ENCODE measurements at regions not wholly inside any gene's neighbourhood (a gene's known extent, or its start where the extent isn't known, plus 50 kb on each side); places are given as distances from the start of the nearest gene placed in this dataset.
"Not testable (repeated sequence)": the region's sequence is repeated elsewhere in the genome, so short reads cannot be mapped to it uniquely, and the experiment has no call there.

DNA sequence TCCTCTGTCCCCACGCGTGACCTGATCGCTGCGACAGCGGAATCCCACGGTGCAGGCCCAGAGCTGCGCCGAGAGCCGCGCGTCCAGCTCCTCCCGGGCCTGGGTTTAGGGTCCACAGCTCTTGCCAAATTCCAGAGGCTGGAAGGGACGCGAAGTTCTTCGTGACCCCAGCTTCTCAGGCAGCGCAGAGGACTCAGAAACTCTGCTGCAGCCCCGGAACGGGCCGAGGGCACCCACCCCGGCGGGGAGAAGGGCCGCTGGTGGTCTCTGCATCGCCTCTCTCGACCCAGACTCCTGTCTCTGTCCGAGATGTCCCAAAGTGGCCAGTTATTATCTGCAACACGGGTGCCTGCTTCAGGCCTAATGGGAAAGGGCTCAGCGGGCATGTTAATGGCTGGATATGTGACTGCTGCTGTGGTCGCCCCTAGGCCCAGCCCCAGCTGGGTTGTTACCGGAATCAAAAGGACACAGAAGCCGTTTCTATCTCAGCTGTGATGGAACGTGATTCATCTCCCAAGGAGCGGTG, 236.4 kb downstream of the VRK1 start:
- DNase-seq = no peak

DNA sequence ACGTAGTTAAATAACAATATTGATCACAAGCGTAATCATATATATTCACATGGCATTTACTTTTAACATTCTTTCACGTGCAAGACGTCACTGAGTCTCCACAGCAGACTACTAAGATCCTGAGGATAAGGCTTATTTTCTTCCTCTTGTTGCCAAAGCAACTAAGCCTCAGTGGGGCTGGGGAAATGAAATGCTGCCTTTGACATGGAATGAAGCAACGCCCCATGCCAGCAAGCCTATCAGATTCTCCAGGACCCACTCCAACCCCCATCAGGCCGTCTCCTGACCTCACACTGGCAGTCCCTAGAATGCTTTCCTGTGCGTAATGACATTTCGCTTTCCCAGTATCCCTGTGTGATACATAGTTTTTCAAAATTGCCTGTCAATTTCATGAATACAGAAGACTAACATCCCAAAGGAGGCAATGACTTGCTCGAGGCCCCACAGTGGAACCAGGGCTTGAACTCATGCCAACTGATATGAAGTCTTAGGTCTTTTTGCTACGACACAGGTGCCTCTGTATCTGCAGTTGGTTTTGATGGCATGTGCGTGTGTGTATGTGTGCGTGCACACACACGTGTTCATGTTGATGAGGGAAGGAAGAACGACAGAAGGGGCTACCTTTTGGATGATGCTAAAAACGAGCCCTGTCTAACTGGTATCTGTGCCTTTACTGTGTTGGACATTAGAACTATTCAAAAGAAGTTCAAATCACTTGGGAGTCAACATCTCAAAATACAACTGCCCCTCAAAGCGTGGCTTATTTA, 239.1 kb downstream of the VRK1 start:
- no peak for DNase-seq

DNA sequence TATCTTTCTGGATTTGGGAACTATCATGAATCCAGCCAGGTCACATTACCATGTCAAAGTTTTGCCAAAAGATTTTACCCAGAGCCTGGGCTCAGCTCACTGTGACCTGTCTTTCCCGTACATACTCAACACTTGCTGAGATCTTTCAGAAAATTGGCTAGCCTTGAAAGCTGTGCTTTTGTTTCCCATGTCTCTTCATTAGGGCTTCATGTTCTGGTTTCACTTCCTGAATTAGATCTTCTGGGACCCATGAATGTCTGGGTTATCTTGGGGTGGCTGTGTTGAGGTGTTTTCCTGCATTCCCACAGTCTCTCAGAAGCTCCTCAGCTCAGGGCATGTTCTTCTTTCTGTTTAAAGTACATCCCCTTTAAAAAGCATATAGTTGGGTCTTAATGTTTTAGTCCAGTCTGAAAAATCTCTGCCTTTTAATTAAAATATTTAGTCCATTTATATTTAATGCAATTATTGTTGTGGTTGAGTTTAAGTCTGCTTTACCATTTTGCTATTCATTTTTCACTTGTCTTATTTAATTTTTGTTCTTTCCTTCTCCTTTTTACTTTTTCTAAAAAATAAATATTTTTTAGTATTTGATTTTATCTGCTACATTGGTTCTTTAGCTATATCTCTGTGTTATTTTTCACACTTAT, 242.7 kb downstream of the VRK1 start:
- DNase-seq = no peak

DNA sequence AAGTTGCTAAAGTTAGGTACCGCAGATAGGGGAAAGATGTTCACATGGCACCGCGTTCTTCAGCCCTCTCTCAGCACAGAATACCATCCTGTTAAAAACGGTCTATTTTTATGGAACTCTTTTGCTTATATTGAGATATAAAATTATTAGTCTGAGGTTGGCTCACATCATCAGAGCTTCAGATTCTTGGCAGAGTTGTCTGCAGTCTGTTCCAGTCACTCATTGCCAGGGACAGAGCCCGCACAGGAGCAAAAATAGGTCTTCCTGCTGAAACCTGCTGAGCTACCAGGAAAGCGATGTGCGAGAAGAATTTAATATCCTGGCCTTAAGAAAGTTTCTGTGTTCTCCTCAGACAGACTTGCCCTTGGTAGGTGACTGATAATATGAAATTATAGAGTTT, 249.8 kb downstream of the VRK1 start:
- DNase-seq = no peak

DNA sequence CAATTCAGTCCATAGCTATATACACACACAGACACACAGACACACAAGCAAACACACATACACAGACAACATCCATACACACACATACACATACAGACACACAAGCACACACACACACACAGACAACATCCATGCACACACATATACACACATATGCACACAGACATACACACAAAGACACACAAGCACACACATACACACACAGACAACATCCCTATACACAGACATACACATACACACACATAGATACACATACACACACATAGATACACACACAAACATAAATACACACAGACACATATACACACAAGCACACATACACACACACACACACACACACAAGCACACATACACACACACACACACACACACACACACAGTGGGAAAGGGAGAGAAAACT, 254.8 kb downstream of the VRK1 start:
- no peak for DNase-seq

DNA sequence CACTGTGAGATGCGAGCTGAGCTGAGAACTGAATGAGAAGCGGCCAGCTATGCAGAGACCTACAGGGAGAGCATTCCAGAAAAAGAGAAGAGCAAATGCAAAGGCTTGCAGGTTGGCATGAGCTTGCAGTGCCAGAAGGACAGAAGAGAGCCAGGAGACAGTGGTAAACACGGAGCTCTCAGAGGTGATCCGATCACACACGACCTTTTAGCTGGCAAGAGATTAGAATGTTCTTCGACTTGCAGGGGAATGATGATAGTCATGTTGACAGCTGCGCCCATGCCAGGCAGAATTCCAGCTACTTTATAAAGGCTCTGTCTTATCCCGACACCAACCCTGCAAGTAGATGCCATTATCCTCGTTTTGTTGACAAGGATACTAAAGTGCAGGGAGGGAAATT, 256.8 kb downstream of the VRK1 start:
- DNase-seq = no peak

DNA sequence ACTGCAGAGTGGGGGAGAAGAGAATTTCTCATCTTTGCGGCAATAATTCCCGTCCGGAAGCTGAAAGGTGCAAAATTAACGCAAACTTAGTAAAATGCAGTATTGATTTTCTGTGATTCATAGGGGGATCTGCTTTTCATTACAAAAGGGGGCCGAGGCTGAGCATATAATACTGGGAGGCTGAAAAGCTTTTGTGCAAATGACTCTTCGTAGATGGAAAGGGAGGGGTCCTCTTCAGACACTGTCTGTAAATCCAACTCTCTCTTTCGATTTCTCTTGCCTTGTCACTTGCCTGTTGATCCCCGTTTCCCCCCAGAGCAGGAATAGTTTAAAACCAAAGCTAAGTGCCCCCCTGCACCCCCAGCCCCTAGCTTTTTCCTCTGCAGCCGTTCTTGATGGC, 258.2 kb downstream of the VRK1 start:
- no peak for DNase-seq

DNA sequence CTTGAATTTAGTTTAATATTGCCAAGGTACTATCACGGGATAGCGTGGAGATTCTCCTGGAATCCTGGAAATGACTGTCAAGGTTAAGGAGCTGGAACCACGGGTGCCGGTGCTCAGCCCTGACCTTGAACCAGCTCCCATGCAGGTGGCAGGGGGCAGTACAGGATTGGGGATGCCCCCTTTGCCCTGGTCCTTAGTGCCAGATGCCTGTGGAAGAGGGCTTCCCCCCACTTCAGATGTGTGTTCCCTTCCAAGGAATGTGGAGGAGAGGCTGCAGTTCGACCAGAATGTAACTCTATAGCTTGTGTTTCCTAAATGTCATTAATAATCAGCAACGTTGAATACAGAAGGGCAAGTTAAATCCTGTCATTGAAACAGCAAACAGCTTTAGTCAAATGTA, 258.9 kb downstream of the VRK1 start:
- DNase-seq = no peak

DNA sequence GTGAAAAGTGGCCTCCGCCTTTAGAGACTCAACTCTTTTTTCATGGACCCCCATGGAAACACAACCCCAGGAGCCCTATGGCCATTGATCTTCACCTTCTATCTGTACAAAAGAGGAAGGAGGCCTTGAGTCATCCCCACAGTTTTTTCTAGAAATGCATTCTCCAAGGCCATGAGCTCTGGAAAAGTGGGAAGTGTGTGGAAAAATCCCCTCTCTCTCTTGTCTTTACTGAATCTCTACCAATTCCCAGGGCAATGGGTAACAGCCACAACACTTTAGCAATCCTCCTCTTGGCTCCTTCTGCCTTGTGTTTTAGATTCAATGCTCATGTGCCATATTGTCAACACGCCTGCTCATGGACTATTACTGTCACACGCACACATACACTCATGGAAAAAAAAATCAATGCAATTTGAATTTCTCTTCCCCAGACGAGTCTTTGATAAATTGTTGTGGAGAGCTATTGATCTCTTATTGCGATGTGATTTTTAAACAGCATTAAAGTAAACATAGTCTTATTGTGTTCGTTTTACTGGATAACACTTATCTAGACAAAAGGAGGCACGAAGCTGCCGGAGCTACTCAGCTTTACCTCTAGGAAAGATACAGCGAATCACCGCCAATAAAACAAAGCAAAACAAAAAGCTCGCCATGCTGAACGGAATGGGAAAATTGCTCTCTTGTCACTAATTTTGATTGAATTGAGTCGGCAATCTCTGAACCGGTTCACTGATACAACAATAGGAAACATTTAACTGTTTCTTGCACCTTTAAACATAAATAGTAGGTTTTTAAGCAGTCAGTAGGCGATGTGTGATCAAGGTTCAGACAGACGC, 260.3 kb downstream of the VRK1 start:
- no peak for DNase-seq

DNA sequence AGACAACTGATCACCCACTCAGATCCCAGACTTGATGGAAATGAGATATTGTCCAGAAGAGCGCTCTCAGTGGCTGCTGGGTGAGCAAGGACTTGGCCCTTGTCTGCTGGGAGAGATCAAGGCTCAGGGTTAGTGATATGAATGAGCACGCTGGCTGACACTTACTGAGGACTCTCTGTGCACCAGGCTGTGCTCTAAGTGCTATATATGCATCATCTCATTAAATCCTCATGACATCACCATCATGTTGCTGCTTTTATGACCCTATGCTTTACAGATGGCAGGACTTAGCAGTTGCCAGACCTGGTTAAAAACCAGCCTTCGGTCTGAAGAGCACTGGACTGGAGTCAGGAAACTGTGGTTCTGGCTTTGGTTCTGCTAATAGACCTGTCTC, 260.9 kb downstream of the VRK1 start:
- no peak for DNase-seq

DNA sequence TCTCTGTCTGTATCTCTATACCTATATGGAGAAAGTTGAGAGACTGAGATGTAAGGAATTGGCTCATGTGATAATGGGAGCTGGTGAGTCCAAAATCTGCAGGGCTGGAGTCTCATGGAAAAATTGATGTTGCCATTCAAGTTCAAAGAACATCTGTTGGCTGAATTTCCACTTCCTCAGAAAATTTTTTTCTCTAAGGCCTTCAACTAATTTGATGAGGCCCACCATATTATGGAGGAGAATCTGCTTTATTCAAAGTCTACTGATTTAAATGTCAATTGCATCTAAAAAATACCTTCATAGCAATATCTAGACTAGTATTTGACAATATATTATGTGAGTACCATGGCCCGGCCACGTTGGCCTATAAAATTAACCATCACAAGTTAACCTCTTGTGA, 261.4 kb downstream of the VRK1 start:
- no peak for DNase-seq

DNA sequence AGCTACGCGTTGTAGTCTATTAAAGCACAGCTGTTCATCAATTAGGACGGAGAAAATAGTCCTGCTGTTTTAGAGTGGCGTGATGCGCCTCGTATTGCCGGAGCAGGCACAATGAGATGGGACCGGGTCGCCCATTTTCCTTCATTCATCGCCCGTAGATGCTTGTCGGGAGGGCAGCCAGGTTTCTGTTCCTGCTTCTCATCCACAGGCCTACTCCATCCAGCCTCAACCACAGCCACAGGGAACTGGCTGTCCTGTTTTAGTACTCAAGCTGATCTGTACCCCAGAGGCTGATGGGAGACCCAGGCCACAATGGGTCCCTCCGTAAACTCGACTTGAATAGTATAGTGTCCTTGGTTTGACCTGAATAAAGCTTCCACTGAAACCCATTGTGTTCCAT, 264.0 kb downstream of the VRK1 start:
- no peak for DNase-seq

DNA sequence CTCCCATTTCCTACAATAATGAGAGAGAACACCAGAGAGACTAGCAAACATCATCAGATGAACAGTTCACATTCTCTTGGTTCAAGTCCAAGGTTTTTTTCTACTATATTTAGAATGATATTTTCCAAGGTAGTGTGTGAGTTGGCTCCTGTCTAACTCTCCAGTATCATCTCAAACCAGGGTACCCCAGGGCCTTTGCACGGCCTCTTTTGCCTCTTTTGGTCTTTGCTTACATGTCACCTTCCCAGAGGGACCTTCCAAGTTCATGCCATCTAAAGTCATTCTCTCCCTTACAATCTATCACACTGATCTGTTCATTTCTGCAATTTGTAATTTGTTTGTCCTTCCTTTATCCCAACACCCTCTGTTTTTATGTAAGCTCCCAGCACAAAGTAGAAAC, 264.5 kb downstream of the VRK1 start:
- DNase-seq = no peak

DNA sequence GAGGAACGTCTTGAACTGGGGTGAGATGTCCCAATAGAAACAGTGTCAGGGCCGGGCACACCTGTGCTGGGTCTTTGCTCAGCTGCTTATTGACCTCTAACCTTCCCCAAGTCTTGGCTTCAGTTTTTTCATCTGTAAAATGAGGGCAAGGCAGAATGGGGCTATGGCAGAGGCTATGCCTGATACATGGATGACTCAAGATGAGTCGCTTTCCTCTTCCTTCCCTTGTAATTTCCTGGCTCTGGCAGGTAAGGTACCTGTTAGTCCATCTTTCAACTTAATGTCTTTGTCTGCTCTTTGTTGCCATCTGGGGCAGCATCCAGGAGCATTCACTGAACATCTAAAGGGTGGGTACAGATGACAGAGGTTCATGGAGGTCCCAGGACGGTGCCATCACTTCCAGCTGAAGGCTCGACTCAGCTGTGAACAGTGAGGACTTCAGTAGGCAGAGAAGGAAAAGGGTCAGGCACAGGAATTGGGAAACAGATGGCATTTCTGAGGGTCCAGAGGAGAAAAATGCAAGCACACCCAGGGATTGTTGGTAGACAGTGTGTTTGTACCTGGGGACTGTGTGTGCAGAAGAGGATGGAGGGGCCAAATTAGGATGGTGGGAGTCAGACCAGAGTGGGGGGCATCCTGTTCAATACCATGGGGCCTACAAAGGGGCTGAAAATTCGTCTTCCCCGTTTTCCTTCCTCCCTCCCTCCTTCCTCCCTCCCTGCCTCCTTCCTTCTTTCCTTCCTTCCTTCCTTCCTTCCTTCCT, 268.3 kb downstream of the VRK1 start:
- no peak for DNase-seq

DNA sequence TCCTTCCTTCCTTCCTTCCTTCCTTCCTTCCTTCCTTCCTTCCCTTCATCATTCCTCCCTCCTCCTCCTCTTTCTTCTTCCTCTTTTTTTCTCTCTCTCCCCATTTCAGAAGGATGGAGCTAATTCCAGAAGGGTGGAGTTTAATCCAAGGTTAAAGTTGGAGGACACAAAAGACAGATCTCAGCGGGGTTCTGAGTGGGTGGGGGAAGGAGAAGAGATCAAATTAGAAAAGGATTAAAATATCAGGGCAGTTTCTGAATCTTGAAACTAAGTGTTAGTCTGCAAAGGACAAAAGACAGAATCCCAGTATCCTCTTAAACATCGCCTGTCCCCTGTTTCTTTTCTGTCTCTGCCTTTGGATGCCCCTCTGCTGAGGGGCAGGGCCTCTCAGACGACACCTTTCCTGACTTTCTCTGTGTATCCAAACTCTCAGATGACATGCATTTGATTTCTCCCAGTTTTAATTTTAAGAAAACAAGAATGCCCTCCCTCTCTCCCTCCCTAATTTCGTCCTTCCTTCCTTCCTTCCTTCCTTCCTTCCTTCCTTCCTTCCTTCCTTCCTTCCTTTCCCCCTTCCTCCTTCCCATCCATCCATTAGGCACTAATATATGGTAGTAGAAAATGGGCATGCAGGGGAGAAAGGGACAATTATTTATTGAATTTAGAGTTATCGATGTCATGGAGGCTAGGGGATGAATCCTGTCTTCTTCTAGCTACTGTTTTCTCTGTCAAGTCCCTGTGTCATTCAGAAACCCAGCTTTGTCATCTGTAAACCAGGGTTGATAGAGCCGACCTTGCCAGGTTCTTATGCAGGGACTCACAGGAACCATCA, 269.1 kb downstream of the VRK1 start:
- DNase-seq = no peak

DNA sequence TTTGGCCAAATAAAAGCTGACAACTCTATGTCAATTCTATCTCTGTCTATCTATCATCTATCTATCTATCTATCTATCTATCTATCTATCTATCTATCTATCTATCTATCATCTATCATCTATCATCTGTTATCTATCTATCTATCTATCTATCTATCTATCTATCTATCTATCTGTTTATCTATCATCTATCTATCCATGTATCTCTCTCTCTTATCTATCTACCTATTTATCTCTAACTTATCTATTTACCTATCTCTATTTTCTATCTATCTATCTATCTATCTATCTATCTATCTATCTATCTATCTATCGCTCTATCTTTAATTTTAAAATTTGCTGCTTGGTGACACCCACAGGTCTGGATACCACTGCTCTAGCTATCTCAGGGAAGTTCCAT, 271.1 kb downstream of the VRK1 start:
- not testable (repeated sequence) for DNase-seq

DNA sequence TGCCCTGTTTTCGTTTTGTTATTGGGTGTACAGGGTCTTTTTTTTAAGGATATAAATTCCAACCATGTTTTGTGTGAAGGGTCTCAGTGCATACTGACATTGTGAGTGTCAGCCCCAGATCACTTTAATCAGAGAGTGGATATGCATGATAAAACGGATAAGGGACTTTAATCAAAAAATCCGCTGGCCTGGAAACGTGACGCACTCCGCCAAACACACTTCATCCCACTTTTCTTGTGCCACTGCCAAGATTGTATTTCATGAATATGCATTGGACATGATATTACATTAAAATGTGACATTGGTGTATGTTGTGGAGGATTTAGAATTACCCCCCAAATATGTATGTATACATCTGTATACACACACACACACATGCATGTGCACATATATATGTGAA, 273.1 kb downstream of the VRK1 start:
- DNase-seq = no peak

DNA sequence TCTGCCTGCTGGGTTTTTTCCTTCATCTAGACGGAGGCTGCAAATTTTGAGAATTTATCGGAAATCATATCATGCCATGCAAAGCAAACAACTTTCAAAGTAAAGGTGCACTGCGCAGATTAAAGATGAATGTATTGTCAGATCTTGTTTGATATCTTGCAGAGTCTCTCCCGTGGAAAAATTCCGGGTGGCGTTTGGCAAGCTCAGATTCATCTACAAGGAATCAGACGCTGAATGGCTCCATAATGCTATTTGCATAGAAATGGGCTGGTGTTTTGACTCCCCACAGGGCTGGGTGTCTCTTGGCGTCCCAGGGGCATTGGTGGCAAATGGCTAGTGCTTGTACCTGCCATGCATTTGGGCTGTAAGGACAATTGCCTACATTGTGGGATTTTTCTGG, 274.0 kb downstream of the VRK1 start:
- no peak for DNase-seq

DNA sequence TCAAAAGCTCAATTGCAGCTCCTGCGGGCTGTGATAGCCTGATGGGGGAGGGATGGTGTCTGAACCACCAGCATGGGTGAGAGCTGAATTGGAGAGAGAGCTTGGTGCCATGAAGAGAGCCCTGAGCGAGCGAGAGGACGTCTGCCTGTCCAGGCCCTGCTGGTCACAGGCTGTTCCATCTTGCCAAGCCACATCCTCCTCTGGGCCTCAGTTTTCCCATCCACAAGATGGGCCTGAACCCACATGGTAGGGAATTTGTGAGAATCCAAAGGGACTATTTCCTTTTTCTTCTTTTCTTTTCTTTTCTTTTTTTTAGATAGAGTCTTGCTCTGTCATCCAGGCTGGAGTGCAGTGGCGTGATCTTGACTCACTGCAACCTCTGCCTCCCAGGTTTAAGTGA, 276.4 kb downstream of the VRK1 start:
- DNase-seq = no peak

DNA sequence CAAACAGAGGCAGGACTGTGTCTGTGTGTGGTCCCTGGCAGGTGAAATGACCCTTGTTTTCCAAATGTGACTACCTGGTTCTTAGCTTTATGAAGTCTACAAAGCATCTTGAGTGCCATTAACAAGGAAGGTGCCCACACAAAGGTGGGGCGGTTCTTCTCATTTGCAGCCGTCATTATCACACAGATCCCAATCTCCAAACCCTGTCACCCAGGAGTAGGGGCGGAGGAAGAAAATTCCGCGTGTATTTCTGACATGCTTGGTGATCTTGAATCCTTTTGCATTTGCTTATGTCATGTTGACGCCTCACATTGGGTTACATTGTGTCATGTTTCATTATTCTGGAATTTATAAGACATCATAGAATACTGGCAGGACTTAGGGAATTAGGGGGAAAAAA, 277.3 kb downstream of the VRK1 start:
- no peak for DNase-seq

DNA sequence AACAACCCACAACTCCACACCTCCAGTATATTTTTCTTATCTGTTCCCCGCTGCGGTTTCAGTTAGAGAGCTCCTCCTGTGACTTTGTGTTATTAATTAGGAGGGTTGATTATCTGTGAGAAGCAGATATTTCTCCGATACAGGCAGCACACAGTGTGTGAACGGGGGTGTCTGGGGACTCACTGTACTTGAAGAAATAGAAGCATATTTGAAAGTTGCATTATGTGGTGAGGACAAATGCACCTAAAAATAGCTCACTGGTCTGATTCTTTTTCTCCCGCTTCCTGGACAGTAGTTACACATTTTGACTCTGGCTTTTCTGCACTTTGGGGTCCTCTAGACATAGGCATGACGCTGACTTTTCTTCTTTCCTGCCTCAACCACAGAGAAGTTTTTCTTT, 277.7 kb downstream of the VRK1 start:
- DNase-seq = no peak

DNA sequence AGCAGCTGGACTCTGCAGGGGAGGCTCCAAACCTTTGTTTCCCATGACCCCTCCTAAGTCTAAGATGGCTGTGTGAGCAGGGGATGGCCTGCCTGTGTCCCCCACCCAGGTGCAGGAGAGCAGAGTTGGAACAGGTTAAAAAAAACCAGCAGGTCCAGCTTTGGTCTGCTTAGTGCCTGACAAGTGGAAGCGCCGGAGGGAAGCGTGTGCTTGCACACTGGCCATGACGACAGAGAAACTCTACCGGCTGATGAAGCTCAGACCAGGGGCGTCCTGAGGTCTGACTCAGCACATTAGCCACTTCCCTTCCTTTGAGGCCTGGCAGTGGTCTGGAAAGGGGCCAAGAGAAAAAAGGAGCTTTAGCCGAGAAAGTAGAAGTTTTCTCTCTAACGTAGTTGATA, 280.1 kb downstream of the VRK1 start:
- peak; percentile 91 for DNase-seq

Data from fibroblast of upper back skin (primary cell).